ENCODE measurements at regions not wholly inside any gene's neighbourhood (a gene's known extent, or its start where the extent isn't known, plus 50 kb on each side); places are given as distances from the start of the nearest gene placed in this dataset.

GRCh38 chr20:39879296-39879695 is 809.7 kb downstream of the MAFB start:
- no peaks in the 10 kb centered on the region for H4K20me1 ChIP-seq (ENCODE audit: insufficient read depth, low read length)
- no peaks in the 10 kb centered on the region for H3K79me2 ChIP-seq (ENCODE audit: insufficient read depth, low read length)
- DNase-seq (ENCODE audit: insufficient read length, low spot score, missing footprints) = peak; percentile 60
- H3K4me3 ChIP-seq (ENCODE audit: insufficient read depth, low read length) = no peak overlapping the region
- no peaks in the 10 kb centered on the region for H3K36me3 ChIP-seq (ENCODE audit: insufficient read depth, low read length)
- H3K9me3 ChIP-seq (ENCODE audit: low read depth, low read length) = no peaks in the 10 kb centered on the region
- H2AFZ ChIP-seq (ENCODE audit: low read length) = no peak overlapping the region
- peak overlapping the region; percentile 15 for H3K27ac ChIP-seq (ENCODE audit: low read depth, low read length)
- no peak for TF ChIP-seq CTCF (IDR thresholded peaks at IDR 0.05; ENCODE audit: extremely low read depth, low read depth, low read length)
- H3K4me1 ChIP-seq (ENCODE audit: insufficient read depth, low read length) = peaks cover 20% of the 10 kb centered on the region
- no peaks in the 10 kb centered on the region for H3K27me3 ChIP-seq (ENCODE audit: insufficient read depth, low read length)
- H3K4me2 ChIP-seq (ENCODE audit: insufficient read depth, low read length) = no peak overlapping the region

GRCh38 chr20:39878809-39879208 is 810.2 kb downstream of the MAFB start:
- Histone ChIP-seq H3K9me3 (ENCODE audit: low read depth, low read length) (no peaks in the 10 kb centered on the region), H3K4me3 (ENCODE audit: insufficient read depth, low read length) (no peak overlapping the region), H3K27ac (ENCODE audit: low read depth, low read length) (peak overlapping the region; percentile 15), H4K20me1 (ENCODE audit: insufficient read depth, low read length) (no peaks in the 10 kb centered on the region), H3K79me2 (ENCODE audit: insufficient read depth, low read length) (no peaks in the 10 kb centered on the region), H2AFZ (ENCODE audit: low read length) (no peak overlapping the region), H3K4me2 (ENCODE audit: insufficient read depth, low read length) (no peak overlapping the region), H3K4me1 (ENCODE audit: insufficient read depth, low read length) (peaks cover 22% of the 10 kb centered on the region), H3K27me3 (ENCODE audit: insufficient read depth, low read length) (no peaks in the 10 kb centered on the region), H3K36me3 (ENCODE audit: insufficient read depth, low read length) (no peaks in the 10 kb centered on the region)
- no peak for DNase-seq (ENCODE audit: insufficient read length, low spot score, missing footprints)
- TF ChIP-seq CTCF (IDR thresholded peaks at IDR 0.05; ENCODE audit: extremely low read depth, low read depth, low read length) = no peak

- no peak for TF ChIP-seq CTCF (IDR thresholded peaks at IDR 0.05; ENCODE audit: extremely low read depth, low read depth, low read length)
- Histone ChIP-seq H3K4me2 (ENCODE audit: insufficient read depth, low read length) (no peak overlapping the region), H2AFZ (ENCODE audit: low read length) (no peak overlapping the region), H4K20me1 (ENCODE audit: insufficient read depth, low read length) (no peaks in the 10 kb centered on the region), H3K4me1 (ENCODE audit: insufficient read depth, low read length) (peaks cover 24% of the 10 kb centered on the region), H3K79me2 (ENCODE audit: insufficient read depth, low read length) (no peaks in the 10 kb centered on the region), H3K36me3 (ENCODE audit: insufficient read depth, low read length) (no peaks in the 10 kb centered on the region), H3K4me3 (ENCODE audit: insufficient read depth, low read length) (no peak overlapping the region), H3K27ac (ENCODE audit: low read depth, low read length) (no peak overlapping the region), H3K27me3 (ENCODE audit: insufficient read depth, low read length) (no peaks in the 10 kb centered on the region), H3K9me3 (ENCODE audit: low read depth, low read length) (no peaks in the 10 kb centered on the region)
- DNase-seq (ENCODE audit: insufficient read length, low spot score, missing footprints) = no peak
Measured at GRCh38 chr20:39878320-39878719, 810.7 kb downstream of the MAFB start.

- Histone ChIP-seq H3K4me3 (ENCODE audit: insufficient read depth, low read length) (no peak overlapping the region), H3K36me3 (ENCODE audit: insufficient read depth, low read length) (no peaks in the 10 kb centered on the region), H3K27me3 (ENCODE audit: insufficient read depth, low read length) (no peaks in the 10 kb centered on the region)
Measured at GRCh38 chr20:39877788-39878187, 811.2 kb downstream of the MAFB start.

More at GRCh38 chr20:39877788-39878187, 811.2 kb downstream of the MAFB start:
- no peak overlapping the region for H2AFZ ChIP-seq (ENCODE audit: low read length)
- TF ChIP-seq CTCF (IDR thresholded peaks at IDR 0.05; ENCODE audit: extremely low read depth, low read depth, low read length) = no peak
- H3K4me1 ChIP-seq (ENCODE audit: insufficient read depth, low read length) = peaks cover 24% of the 10 kb centered on the region
- H4K20me1 ChIP-seq (ENCODE audit: insufficient read depth, low read length) = no peaks in the 10 kb centered on the region
- H3K27ac ChIP-seq (ENCODE audit: low read depth, low read length) = no peak overlapping the region
- DNase-seq (ENCODE audit: insufficient read length, low spot score, missing footprints) = no peak
- H3K79me2 ChIP-seq (ENCODE audit: insufficient read depth, low read length) = no peaks in the 10 kb centered on the region
- no peak overlapping the region for H3K4me2 ChIP-seq (ENCODE audit: insufficient read depth, low read length)
- no peaks in the 10 kb centered on the region for H3K9me3 ChIP-seq (ENCODE audit: low read depth, low read length)
